ENCODE measurements at regions not wholly inside any gene's neighbourhood (a gene's known extent, or its start where the extent isn't known, plus 50 kb on each side); places are given as distances from the start of the nearest gene placed in this dataset.

DNA sequence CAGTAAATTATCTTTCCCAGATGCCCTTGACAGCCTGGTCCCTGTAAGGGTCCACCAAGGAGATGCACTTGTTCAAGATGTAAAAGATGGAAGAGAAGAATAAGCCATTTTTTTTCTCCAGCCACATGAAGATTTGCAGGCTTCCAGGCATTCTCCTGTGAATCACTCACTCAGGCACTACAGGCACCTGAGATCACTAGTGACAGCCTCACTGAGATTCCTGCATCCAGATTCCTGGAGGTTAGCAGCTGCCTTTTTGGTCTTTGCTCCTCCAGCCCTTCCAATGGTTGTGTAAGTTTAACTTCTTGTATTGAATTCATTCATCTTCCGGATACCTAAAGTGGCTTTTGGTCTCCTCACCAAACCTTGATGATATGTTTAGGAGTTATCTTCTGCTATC, 630.2 kb upstream of the CADM1 start:
- Mint-ChIP-seq H3K4me3 (ENCODE audit: unreplicated experiment) (no peak overlapping the region), H3K4me1 (ENCODE audit: unreplicated experiment) (peaks cover 52% of the 10 kb centered on the region), H3K9me3 (ENCODE audit: unreplicated experiment) (no peaks in the 10 kb centered on the region), H3K36me3 (ENCODE audit: low read depth, unreplicated experiment) (no peaks in the 10 kb centered on the region), H3K27me3 (ENCODE audit: unreplicated experiment) (peaks cover 5% of the 10 kb centered on the region), H3K27ac (ENCODE audit: unreplicated experiment) (peak overlapping the region; percentile 63)
- no peak for DNase-seq (ENCODE audit: low spot score)
- TF ChIP-seq, protein P1, sequence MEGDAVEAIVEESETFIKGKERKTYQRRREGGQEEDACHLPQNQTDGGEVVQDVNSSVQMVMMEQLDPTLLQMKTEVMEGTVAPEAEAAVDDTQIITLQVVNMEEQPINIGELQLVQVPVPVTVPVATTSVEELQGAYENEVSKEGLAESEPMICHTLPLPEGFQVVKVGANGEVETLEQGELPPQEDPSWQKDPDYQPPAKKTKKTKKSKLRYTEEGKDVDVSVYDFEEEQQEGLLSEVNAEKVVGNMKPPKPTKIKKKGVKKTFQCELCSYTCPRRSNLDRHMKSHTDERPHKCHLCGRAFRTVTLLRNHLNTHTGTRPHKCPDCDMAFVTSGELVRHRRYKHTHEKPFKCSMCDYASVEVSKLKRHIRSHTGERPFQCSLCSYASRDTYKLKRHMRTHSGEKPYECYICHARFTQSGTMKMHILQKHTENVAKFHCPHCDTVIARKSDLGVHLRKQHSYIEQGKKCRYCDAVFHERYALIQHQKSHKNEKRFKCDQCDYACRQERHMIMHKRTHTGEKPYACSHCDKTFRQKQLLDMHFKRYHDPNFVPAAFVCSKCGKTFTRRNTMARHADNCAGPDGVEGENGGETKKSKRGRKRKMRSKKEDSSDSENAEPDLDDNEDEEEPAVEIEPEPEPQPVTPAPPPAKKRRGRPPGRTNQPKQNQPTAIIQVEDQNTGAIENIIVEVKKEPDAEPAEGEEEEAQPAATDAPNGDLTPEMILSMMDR (IDR thresholded peaks at IDR 0.05; ENCODE audit: unreplicated experiment), result no peak

DNA sequence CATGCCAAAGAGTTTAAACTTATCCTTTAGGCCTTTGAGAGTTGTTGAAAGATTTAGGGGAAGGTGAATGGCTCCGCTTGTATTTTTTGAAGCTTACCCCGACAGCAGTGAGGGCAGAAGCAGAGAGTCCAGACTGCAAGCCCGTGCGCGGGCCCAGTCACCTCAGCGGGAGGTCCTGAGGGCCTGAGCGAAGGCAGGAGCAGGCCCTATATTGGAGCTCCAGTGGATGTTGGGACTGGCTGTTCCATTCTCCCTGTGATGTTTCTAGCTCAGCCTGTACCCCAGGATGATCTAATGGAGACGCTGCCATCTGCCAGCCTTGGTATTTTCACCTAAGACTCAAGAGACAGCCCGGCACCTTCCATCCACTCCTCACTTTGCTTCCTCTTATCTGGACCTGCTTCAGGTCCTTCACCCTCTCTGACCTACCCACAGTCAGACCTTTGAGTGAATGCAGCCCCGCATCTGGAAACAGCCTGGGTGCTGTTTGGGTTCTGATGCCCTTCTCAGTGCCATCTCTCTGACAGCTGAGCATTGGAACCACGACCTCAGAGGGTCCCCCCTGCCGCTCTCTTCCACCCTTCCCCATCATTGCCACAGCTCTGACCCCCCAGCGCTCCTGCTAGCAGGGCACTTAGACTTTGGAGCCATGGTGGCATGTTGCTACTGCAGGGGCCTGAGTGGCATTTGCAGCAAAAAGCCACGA, 628.2 kb upstream of the CADM1 start:
- TF ChIP-seq, protein P1 (IDR thresholded peaks at IDR 0.05; ENCODE audit: unreplicated experiment), result no peak
- Mint-ChIP-seq H3K9me3 (ENCODE audit: unreplicated experiment) (no peaks in the 10 kb centered on the region), H3K27me3 (ENCODE audit: unreplicated experiment) (peaks cover 5% of the 10 kb centered on the region), H3K36me3 (ENCODE audit: low read depth, unreplicated experiment) (no peaks in the 10 kb centered on the region), H3K4me3 (ENCODE audit: unreplicated experiment) (no peak overlapping the region), H3K27ac (ENCODE audit: unreplicated experiment) (no peak overlapping the region), H3K4me1 (ENCODE audit: unreplicated experiment) (peaks cover 40% of the 10 kb centered on the region)
- no peak for DNase-seq (ENCODE audit: low spot score)

DNA sequence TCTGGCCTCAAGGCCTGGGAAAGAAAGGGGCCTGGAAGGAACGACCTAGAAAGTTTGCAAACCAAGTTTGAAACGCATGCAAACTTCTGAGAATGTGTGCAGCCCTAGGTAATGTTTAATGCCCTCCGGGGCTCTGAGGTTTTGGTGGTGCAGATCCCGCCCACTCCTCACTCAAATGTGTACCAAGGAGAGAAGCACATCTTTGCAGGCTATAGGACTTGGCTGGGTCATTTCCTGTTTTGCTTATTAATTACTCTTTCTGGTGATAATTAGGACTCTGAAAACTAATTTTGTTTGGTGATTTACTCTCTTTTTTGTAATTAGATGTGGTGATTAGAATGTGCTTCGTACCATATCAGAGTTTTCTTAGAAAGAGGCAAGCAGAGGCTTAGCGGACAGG, 625.9 kb upstream of the CADM1 start:
- DNase-seq (ENCODE audit: low spot score), result no peak
- Mint-ChIP-seq H3K4me1 (ENCODE audit: unreplicated experiment) (peaks cover 34% of the 10 kb centered on the region), H3K9me3 (ENCODE audit: unreplicated experiment) (no peaks in the 10 kb centered on the region), H3K27me3 (ENCODE audit: unreplicated experiment) (peaks cover 10% of the 10 kb centered on the region), H3K27ac (ENCODE audit: unreplicated experiment) (no peak overlapping the region), H3K36me3 (ENCODE audit: low read depth, unreplicated experiment) (no peaks in the 10 kb centered on the region), H3K4me3 (ENCODE audit: unreplicated experiment) (no peak overlapping the region)
- TF ChIP-seq, protein P1 (IDR thresholded peaks at IDR 0.05; ENCODE audit: unreplicated experiment), result no peak

DNA sequence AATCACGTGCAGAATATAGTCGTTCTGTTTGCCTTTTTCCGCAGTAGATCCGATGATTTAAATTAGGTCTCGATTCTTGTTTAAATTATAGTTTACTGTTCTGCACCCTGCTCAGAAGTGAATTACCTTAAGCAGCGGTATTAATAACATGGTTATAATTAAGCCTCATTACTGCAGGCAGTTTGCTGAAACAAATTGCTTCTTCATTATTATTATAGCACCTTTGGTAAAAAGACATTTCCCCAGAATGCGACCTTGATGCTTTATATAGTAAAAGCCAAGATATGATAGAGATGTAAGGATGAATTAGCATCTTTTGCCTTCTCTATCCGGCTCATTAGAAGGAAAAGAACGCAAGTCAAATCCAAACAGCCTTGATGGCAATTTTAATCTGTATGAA, 625.2 kb upstream of the CADM1 start:
- Mint-ChIP-seq H3K36me3 (ENCODE audit: low read depth, unreplicated experiment) (no peaks in the 10 kb centered on the region), H3K27ac (ENCODE audit: unreplicated experiment) (no peak overlapping the region), H3K27me3 (ENCODE audit: unreplicated experiment) (peaks cover 11% of the 10 kb centered on the region), H3K4me1 (ENCODE audit: unreplicated experiment) (peaks cover 30% of the 10 kb centered on the region), H3K4me3 (ENCODE audit: unreplicated experiment) (no peak overlapping the region), H3K9me3 (ENCODE audit: unreplicated experiment) (no peaks in the 10 kb centered on the region)
- no peak for DNase-seq (ENCODE audit: low spot score)
- TF ChIP-seq, protein P1 (IDR thresholded peaks at IDR 0.05; ENCODE audit: unreplicated experiment), result no peak

DNA sequence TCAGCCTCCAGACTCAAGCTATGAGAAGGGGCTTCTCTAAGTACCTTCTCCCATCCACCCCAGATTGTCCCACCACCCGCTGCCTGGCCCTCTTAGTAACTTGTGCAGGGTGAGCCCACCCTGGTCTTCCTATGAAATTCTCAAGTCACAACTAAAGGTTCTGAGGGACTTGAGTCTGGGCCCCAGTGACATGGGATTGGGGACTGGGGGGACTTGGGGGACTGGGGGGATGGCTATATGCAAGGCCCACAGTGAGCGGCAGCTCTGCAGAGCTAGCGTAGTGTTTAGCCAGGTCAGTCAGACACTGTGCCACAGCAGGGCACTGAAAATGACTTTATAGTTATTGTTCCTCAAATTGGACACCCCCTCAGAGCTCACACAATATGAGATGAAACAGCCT, 622.3 kb upstream of the CADM1 start:
- H3K4me1 Mint-ChIP-seq (ENCODE audit: unreplicated experiment), result peaks cover 9% of the 10 kb centered on the region

More for the DNA sequence above, 622.3 kb upstream of the CADM1 start:
- Mint-ChIP-seq H3K4me3 (ENCODE audit: unreplicated experiment) (no peak overlapping the region), H3K36me3 (ENCODE audit: low read depth, unreplicated experiment) (no peaks in the 10 kb centered on the region), H3K27me3 (ENCODE audit: unreplicated experiment) (peaks cover 6% of the 10 kb centered on the region), H3K9me3 (ENCODE audit: unreplicated experiment) (no peaks in the 10 kb centered on the region), H3K27ac (ENCODE audit: unreplicated experiment) (no peak overlapping the region)
- TF ChIP-seq, protein P1 (IDR thresholded peaks at IDR 0.05; ENCODE audit: unreplicated experiment), result no peak
- no peak for DNase-seq (ENCODE audit: low spot score)

Measured in endothelial cell (in vitro differentiated cells).